ENCODE measurements at regions not wholly inside any gene's neighbourhood (a gene's known extent, or its start where the extent isn't known, plus 50 kb on each side); places are given as distances from the start of the nearest gene placed in this dataset.

GRCh38 chr7:109527833-109528232 lies 958.2 kb downstream of the DNAJB9 start:
- H4K91ac ChIP-seq (ENCODE audit: insufficient read depth, low read depth, low read length): no peak overlapping the region
- DNase-seq (no peak), ATAC-seq (ENCODE audit: low read depth) (no peak)
- no peak overlapping the region for H3K4me2 ChIP-seq (ENCODE audit: low read depth, low read length)
- no TSS peak for BruUV-seq (replicated peaks)
- H2AK9ac ChIP-seq (replicated peaks; ENCODE audit: low read depth, low read length, poor library complexity): no peak overlapping the region
- no peaks in the 10 kb centered on the region for H3K36me3 ChIP-seq (ENCODE audit: control insufficient read depth, insufficient read depth, low read length)
- no peaks in the 10 kb centered on the region for H3K4me1 ChIP-seq (ENCODE audit: control insufficient read depth, insufficient read depth, low read length)
- no peaks in the 10 kb centered on the region for H3K27me3 ChIP-seq (ENCODE audit: control insufficient read depth, insufficient read depth, low read length)
- H3K9me3 ChIP-seq (ENCODE audit: control insufficient read depth, insufficient read depth, low read length): peaks cover 5% of the 10 kb centered on the region; the same call in 1 of the 2 replicates
- no peak overlapping the region for H2AK5ac ChIP-seq (ENCODE audit: low read depth, low read length)
- no peak overlapping the region for H3K18ac ChIP-seq (ENCODE audit: low read depth, low read length)
- H3K14ac ChIP-seq (replicated peaks; ENCODE audit: low read depth, low read length): no peak overlapping the region
- no peak overlapping the region for H2BK20ac ChIP-seq (ENCODE audit: low read depth, low read length)
- no peak for TF ChIP-seq CEBPB (IDR thresholded peaks at IDR 0.05; ENCODE audit: low read depth, low read length)
- peak; percentile 41 for TF ChIP-seq MAFK (IDR thresholded peaks at IDR 0.05; ENCODE audit: low read depth, low read length)
- in situ Hi-C loops (cut with MboI; ENCODE audit: low sequenced_read_pairs) (no loop called here), intact Hi-C loops (cut with micrococcal nuclease) (no loop called here), dilution Hi-C loops (cut with HindIII; ENCODE audit: low sequenced_read_pairs, unreplicated experiment) (no loop called here)
- POLR2A ChIA-PET (ENCODE audit: unreplicated experiment): no interaction called here
- no peak overlapping the region for H3K27ac ChIP-seq (ENCODE audit: insufficient read depth, low read length)
- no peaks in the 10 kb centered on the region for H3K9me1 ChIP-seq (ENCODE audit: insufficient read depth, low read length)
- H2BK5ac ChIP-seq (ENCODE audit: low read depth, low read length, poor library complexity, severe bottlenecking): no peak overlapping the region
- H4K8ac ChIP-seq (ENCODE audit: low read depth in 2 of 2, low read length in 2 of 2): no peak overlapping the region
- H3K79me1 ChIP-seq (ENCODE audit: low read depth in 1 of 2, low read length in 2 of 2): no peaks in the 10 kb centered on the region
- H2BK120ac ChIP-seq (ENCODE audit: low read depth, low read length): no peak overlapping the region
- no peak overlapping the region for H4K5ac ChIP-seq (ENCODE audit: low read depth, low read length)
- no peaks in the 10 kb centered on the region for H4K20me1 ChIP-seq (ENCODE audit: insufficient read depth, low read length)
- CTCF ChIA-PET: no interaction called here
- H3K56ac ChIP-seq (ENCODE audit: extremely low read depth, insufficient read depth, low read length): no peak overlapping the region
- no peak overlapping the region for H3K4me3 ChIP-seq (ENCODE audit: insufficient read depth, low read depth, low read length)
- no peak overlapping the region for H3K23ac ChIP-seq (ENCODE audit: low read depth, low read length)
- no peak overlapping the region for H2BK15ac ChIP-seq (ENCODE audit: low read depth, low read length)
- no peak overlapping the region for H3K9ac ChIP-seq (ENCODE audit: low read depth, low read length)
- no peak overlapping the region for H3K4ac ChIP-seq (ENCODE audit: low read depth, low read length)
- H2AFZ ChIP-seq (replicated peaks; ENCODE audit: low read length, poor library complexity): no peak overlapping the region
